OCI-LY7 (cell line): ENCODE measurements at regions not wholly inside any gene's neighbourhood (a gene's known extent, or its start where the extent isn't known, plus 50 kb on each side); places are given as distances from the start of the nearest gene placed in this dataset.

ENCODE experiments used
- BruUV-seq: library from RNA; stranded (reverse); fragments of 400-500 nt; replicated peaks from 2 replicates; lab custom pipeline; 2021; lab: Mats Ljungman, UMichigan
- CTCF ChIA-PET: fragments of 300-600 bp; sonication (Branson Sonifier 250); formaldehyde crosslinking; loops from one replicate; lab custom pipeline; 2022; ENCODE audit warnings: antibody characterized with exemption; ENCODE audit not compliant: unreplicated experiment; lab: Charles Lee
- POLR2A ChIA-PET: fragments of 300-600 bp; sonication (Branson Sonifier 250); formaldehyde crosslinking; loops from one replicate; lab custom pipeline; 2022; ENCODE audit warnings: antibody characterized with exemption; lab: Charles Lee
- DNase-seq: peaks from one replicate; pipeline ENCODE4 v3.0.0-alpha.2; 2015; ENCODE audit warnings: low spot score
- H2AFZ ChIP-seq: fragments of 200-600 bp; sonication (generic), shearing (Covaris generic); 2 replicates; pipeline ENCODE4 v1.6.1; 2014; ENCODE audit warnings: mild to moderate bottlenecking, antibody characterized with exemption, low read length, moderate library complexity
- H3K27ac ChIP-seq: fragments of 200-600 bp; sonication (generic); 2 replicates; pipeline ENCODE4 v1.5.1; 2014; ENCODE audit warnings: mixed run types, low read depth, mild to moderate bottlenecking, moderate library complexity, low read length, inconsistent platforms; ENCODE audit not compliant: poor library complexity, severe bottlenecking
- H3K36me3 ChIP-seq: fragments of 200-600 bp; sonication (generic); 2 replicates; pipeline ENCODE4 v1.6.1; 2014; ENCODE audit warnings: mild to moderate bottlenecking, antibody characterized with exemption, low read length, moderate library complexity, mixed read lengths; ENCODE audit not compliant: insufficient read depth
- H3K4me1 ChIP-seq: fragments of 200-600 bp; sonication (generic); 2 replicates; pipeline ENCODE4 v1.5.1; 2014; ENCODE audit warnings: mild to moderate bottlenecking, low read length; ENCODE audit not compliant: insufficient read depth, poor library complexity, severe bottlenecking
- H3K4me2 ChIP-seq: fragments of 200-600 bp; sonication (generic); 2 replicates; pipeline ENCODE4 v1.6.1; 2014; ENCODE audit warnings: mild to moderate bottlenecking, low read length
- H3K4me3 ChIP-seq: fragments of 200-600 bp; sonication (generic); 2 replicates; pipeline ENCODE4 v1.5.1; 2014; ENCODE audit warnings: mild to moderate bottlenecking, low read depth, low read length; ENCODE audit not compliant: poor library complexity, severe bottlenecking
- H3K79me2 ChIP-seq: fragments of 200-600 bp; sonication (generic); 2 replicates; pipeline ENCODE4 v1.6.1; 2016; ENCODE audit warnings: low read depth, mild to moderate bottlenecking, low read length, moderate library complexity, mixed read lengths; ENCODE audit not compliant: insufficient read depth
- H3K9me2 ChIP-seq: fragments of 200-600 bp; sonication (generic); 2 replicates; pipeline ENCODE4 v1.6.1; 2016; ENCODE audit warnings: mild to moderate bottlenecking, low read length, mixed read lengths; ENCODE audit not compliant: insufficient read depth
- H3K9me3 ChIP-seq: fragments of 200-600 bp; sonication (generic); 2 replicates; pipeline ENCODE4 v1.6.1; 2014; ENCODE audit warnings: mild to moderate bottlenecking, mixed run types, low read length, mixed read lengths
- H4K20me1 ChIP-seq: fragments of 200-600 bp; sonication (generic); 2 replicates; pipeline ENCODE4 v1.6.1; 2014; ENCODE audit warnings: mild to moderate bottlenecking, antibody characterized with exemption, low read length, moderate library complexity, mixed read lengths; ENCODE audit not compliant: insufficient read depth
- EZH2phosphoT487 ChIP-seq: fragments of 200-600 bp; sonication (generic); IDR thresholded peaks from 2 replicates; pipeline ENCODE4 v1.6.1; 2018; ENCODE audit warnings: low read depth, borderline replicate concordance, mild to moderate bottlenecking, mixed run types, antibody characterized with exemption, low read length, moderate library complexity, mixed read lengths
- intact Hi-C: fragments of 100-400 bp; cut with micrococcal nuclease; formaldehyde crosslinking; loops from one replicate; pipeline ENCODE4 v1.10.0; 2022; ENCODE audit not compliant: unreplicated experiment
- TF ChIP-seq, protein P1 (sequence below): fragments of 200-600 bp; sonication (generic); conservative IDR thresholded peaks from 2 replicates; pipeline ENCODE4 v1.5.1; 2014; ENCODE audit warnings: mild to moderate bottlenecking, antibody characterized with exemption, low read length, moderate library complexity, mixed read lengths

DNA sequence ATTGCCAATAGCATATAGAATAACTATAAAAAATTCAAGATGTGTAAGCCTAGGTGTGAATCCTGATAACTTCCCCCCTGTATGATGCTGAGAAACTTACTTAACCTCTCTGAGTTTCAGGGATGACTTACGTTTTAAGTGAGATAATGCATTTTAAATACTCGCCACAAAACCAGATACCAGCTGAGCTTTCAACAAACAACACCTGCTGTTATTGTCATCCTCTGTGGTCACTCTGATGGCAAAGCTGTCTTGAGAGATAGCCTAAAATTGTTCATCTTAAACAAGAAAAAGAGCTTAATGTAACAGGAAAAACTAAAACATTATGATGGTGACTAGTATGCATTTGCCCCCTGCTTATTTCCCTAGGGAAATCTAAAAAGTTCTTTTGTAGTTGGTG lies 131.5 kb downstream of the RAD51AP2 start:
- no peaks in the 10 kb centered on the region for H3K9me2 ChIP-seq
- CTCF ChIA-PET = no interaction called here
- no peaks in the 10 kb centered on the region for H3K4me1 ChIP-seq
- intact Hi-C loops = no loop called here
- no peak overlapping the region for H3K4me2 ChIP-seq
- BruUV-seq = no TSS peak
- H2AFZ ChIP-seq = no peak overlapping the region
- H3K79me2 ChIP-seq = no peaks in the 10 kb centered on the region
- no peak overlapping the region for H3K27ac ChIP-seq
- TF ChIP-seq, protein P1, sequence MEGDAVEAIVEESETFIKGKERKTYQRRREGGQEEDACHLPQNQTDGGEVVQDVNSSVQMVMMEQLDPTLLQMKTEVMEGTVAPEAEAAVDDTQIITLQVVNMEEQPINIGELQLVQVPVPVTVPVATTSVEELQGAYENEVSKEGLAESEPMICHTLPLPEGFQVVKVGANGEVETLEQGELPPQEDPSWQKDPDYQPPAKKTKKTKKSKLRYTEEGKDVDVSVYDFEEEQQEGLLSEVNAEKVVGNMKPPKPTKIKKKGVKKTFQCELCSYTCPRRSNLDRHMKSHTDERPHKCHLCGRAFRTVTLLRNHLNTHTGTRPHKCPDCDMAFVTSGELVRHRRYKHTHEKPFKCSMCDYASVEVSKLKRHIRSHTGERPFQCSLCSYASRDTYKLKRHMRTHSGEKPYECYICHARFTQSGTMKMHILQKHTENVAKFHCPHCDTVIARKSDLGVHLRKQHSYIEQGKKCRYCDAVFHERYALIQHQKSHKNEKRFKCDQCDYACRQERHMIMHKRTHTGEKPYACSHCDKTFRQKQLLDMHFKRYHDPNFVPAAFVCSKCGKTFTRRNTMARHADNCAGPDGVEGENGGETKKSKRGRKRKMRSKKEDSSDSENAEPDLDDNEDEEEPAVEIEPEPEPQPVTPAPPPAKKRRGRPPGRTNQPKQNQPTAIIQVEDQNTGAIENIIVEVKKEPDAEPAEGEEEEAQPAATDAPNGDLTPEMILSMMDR = no peak
- H4K20me1 ChIP-seq = no peaks in the 10 kb centered on the region
- no peaks in the 10 kb centered on the region for H3K36me3 ChIP-seq
- no peak for DNase-seq
- POLR2A ChIA-PET = no interaction called here
- no peaks in the 10 kb centered on the region for H3K9me3 ChIP-seq
- H3K4me3 ChIP-seq = no peak overlapping the region

DNA sequence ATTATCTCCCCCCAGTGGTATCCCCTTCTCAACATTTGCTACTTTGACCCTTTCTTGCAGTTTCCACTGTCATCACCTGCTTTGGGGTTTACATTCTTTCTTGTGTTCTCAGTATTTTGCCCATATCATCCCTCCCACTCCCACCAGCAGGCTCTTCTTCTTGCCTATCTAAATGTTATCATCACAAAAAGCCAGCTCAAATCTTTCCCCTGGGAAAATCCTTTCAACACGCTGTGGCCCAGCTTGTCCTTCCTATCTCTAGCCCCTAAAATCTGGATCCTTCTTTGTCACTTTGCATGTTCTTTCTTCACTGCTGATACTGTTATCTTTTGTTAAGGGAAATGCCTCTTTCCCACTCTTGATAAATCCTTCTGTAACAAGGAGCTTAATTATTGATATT lies 138.2 kb downstream of the RAD51AP2 start:
- Histone ChIP-seq H3K36me3 (no peaks in the 10 kb centered on the region), H3K4me3 (no peak overlapping the region), H3K9me2 (no peaks in the 10 kb centered on the region), H2AFZ (no peak overlapping the region), H3K27ac (no peak overlapping the region), H3K9me3 (no peaks in the 10 kb centered on the region), H3K4me1 (no peaks in the 10 kb centered on the region), H3K79me2 (no peaks in the 10 kb centered on the region), H3K4me2 (no peak overlapping the region), H4K20me1 (no peaks in the 10 kb centered on the region)
- POLR2A ChIA-PET = interaction anchor here (0.6 to 1.0 kb wide), 2 partner anchors 30 to 172 kb away, joined by 3 to 4 read pairs; no protein-coding TSS in a partner anchor
- TF ChIP-seq EZH2phosphoT487 = no peak
- TF ChIP-seq, protein P1 = no peak
- CTCF ChIA-PET = no interaction called here
- no peak for DNase-seq
- BruUV-seq = no TSS peak
- intact Hi-C loops = no loop called here

DNA sequence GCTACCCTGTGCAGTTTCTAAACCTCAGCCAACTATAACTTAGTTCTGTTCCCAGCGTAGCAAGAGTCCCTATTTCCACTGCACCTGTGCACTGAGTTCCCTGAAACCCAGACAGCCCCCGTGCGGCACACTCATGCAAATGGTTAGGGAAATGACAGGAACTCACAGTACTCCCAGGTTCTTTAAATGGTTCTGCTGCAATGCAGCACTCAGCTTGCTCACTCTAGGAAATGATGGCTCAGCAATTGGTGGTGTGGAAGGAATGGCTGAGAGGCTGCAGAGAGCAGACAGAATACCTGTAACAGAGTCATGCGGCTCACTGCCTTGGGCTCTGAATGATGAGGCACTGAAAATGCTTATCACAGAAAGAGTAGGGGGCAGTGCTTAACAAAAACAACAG lies 143.0 kb downstream of the RAD51AP2 start:
- H2AFZ ChIP-seq = no peak overlapping the region
- no peaks in the 10 kb centered on the region for H3K9me2 ChIP-seq
- no TSS peak for BruUV-seq
- no peak for TF ChIP-seq EZH2phosphoT487
- TF ChIP-seq, protein P1 = no peak
- H3K9me3 ChIP-seq = no peaks in the 10 kb centered on the region
- ChIA-PET POLR2A (no interaction called here), CTCF (no interaction called here)
- intact Hi-C loops = no loop called here
- H3K36me3 ChIP-seq = no peaks in the 10 kb centered on the region
- H3K27ac ChIP-seq = no peak overlapping the region
- H3K4me3 ChIP-seq = no peak overlapping the region
- no peak for DNase-seq
- no peaks in the 10 kb centered on the region for H3K4me1 ChIP-seq
- H3K79me2 ChIP-seq = no peaks in the 10 kb centered on the region
- H4K20me1 ChIP-seq = no peaks in the 10 kb centered on the region
- H3K4me2 ChIP-seq = no peak overlapping the region
